ENCODE measurements at regions not wholly inside any gene's neighbourhood (a gene's known extent, or its start where the extent isn't known, plus 50 kb on each side); places are given as distances from the start of the nearest gene placed in this dataset.
"Not testable (repeated sequence)": the region's sequence is repeated elsewhere in the genome, so short reads cannot be mapped to it uniquely, and the experiment has no call there.

GRCh38 chr18:70709144-70709543, 420.3 kb downstream of the SOCS6 start:
- DNase-seq, result no peak

- DNase-seq, result no peak
These were observed 417.1 kb downstream of the SOCS6 start for GRCh38 chr18:70705831-70706416.

- DNase-seq, result no peak
These were observed 411.7 kb downstream of the SOCS6 start for GRCh38 chr18:70700496-70700895.

- no peak for DNase-seq
These were observed 409.7 kb downstream of the SOCS6 start for GRCh38 chr18:70698574-70698973.

GRCh38 chr18:70693246-70693645, 404.4 kb downstream of the SOCS6 start:
- peak; percentile 71 for DNase-seq

GRCh38 chr18:70689765-70690164, 400.9 kb downstream of the SOCS6 start:
- DNase-seq, result not testable (repeated sequence)

GRCh38 chr18:70688286-70688685, 399.4 kb downstream of the SOCS6 start:
- no peak for DNase-seq

- no peak for DNase-seq
These were observed 396.0 kb downstream of the SOCS6 start for GRCh38 chr18:70684821-70685220.

GRCh38 chr18:70683263-70683662, 394.4 kb downstream of the SOCS6 start:
- DNase-seq, result no peak

- DNase-seq, result no peak
These were observed 386.1 kb downstream of the SOCS6 start for GRCh38 chr18:70674896-70675295.

- no peak for DNase-seq
These were observed 385.0 kb downstream of the SOCS6 start for GRCh38 chr18:70673831-70674230.

GRCh38 chr18:70672581-70672980, 383.7 kb downstream of the SOCS6 start:
- DNase-seq, result no peak

- DNase-seq, result no peak
These were observed 383.2 kb downstream of the SOCS6 start for GRCh38 chr18:70671889-70672565.

- DNase-seq, result no peak
These were observed 378.1 kb downstream of the SOCS6 start for GRCh38 chr18:70666936-70667335.

GRCh38 chr18:70663141-70663540, 374.3 kb downstream of the SOCS6 start:
- DNase-seq, result no peak

GRCh38 chr18:70662588-70662987, 373.7 kb downstream of the SOCS6 start:
- DNase-seq, result no peak

- DNase-seq, result no peak
These were observed 370.4 kb downstream of the SOCS6 start for GRCh38 chr18:70659036-70659925.

GRCh38 chr18:70653671-70654070, 364.8 kb downstream of the SOCS6 start:
- no peak for DNase-seq

- DNase-seq, result no peak
These were observed 362.0 kb downstream of the SOCS6 start for GRCh38 chr18:70650878-70651277.

GRCh38 chr18:70649683-70650082, 360.8 kb downstream of the SOCS6 start:
- no peak for DNase-seq

- no peak for DNase-seq
These were observed 357.1 kb downstream of the SOCS6 start for GRCh38 chr18:70645971-70646370.

GRCh38 chr18:70643812-70644211, 355.0 kb downstream of the SOCS6 start:
- no peak for DNase-seq

GRCh38 chr18:70641156-70641775, 352.4 kb downstream of the SOCS6 start:
- no peak for DNase-seq

Measured in NCI-H748 treated with DMSO at 0.1 percent for 48 hours (cell line).